ENCODE measurements at regions not wholly inside any gene's neighbourhood (a gene's known extent, or its start where the extent isn't known, plus 50 kb on each side); places are given as distances from the start of the nearest gene placed in this dataset.

GRCh38 chr5:29867155-29867554, 1326.3 kb upstream of the CDH6 start:
- Histone ChIP-seq H3K36me3 (ENCODE audit: control insufficient read depth, insufficient read depth, low read length) (no peaks in the 10 kb centered on the region), H3K4me1 (ENCODE audit: control insufficient read depth, insufficient read depth, low read length) (no peaks in the 10 kb centered on the region), H3K27me3 (ENCODE audit: control insufficient read depth, insufficient read depth, low read length) (no peaks in the 10 kb centered on the region), H3K9me3 (ENCODE audit: control insufficient read depth, insufficient read depth, low read length) (no peaks in the 10 kb centered on the region), H3K27ac (ENCODE audit: low read depth, low read length) (no peak overlapping the region), H3K4me3 (ENCODE audit: low read depth, low read length) (no peak overlapping the region)
- WGBS (ENCODE audit: insufficient coverage), result no CpG with 5 or more reads among the region's 2 CpGs
- DNase-seq (ENCODE audit: low read depth in 4 of 6, low spot score in 6 of 6), result no peak

- no peaks in the 10 kb centered on the region for H3K4me1 ChIP-seq (ENCODE audit: control insufficient read depth, insufficient read depth, low read length)
- no peak overlapping the region for H3K4me3 ChIP-seq (ENCODE audit: low read depth, low read length)
- H3K36me3 ChIP-seq (ENCODE audit: control insufficient read depth, insufficient read depth, low read length), result no peaks in the 10 kb centered on the region
- no peak overlapping the region for H3K27ac ChIP-seq (ENCODE audit: low read depth, low read length)
- H3K9me3 ChIP-seq (ENCODE audit: control insufficient read depth, insufficient read depth, low read length), result no peaks in the 10 kb centered on the region
- no CpG with 5 or more reads among the region's 2 CpGs for WGBS (ENCODE audit: insufficient coverage)
- DNase-seq (ENCODE audit: low read depth in 4 of 6, low spot score in 6 of 6), result no peak
- H3K27me3 ChIP-seq (ENCODE audit: control insufficient read depth, insufficient read depth, low read length), result no peaks in the 10 kb centered on the region
Measured at GRCh38 chr5:29853711-29854220, 1339.7 kb upstream of the CDH6 start.

- H3K27ac ChIP-seq (ENCODE audit: low read depth, low read length), result no peak overlapping the region
- H3K4me1 ChIP-seq (ENCODE audit: control insufficient read depth, insufficient read depth, low read length), result no peaks in the 10 kb centered on the region
- no peak for DNase-seq (ENCODE audit: low read depth in 4 of 6, low spot score in 6 of 6)
- no peak overlapping the region for H3K4me3 ChIP-seq (ENCODE audit: low read depth, low read length)
- H3K36me3 ChIP-seq (ENCODE audit: control insufficient read depth, insufficient read depth, low read length), result no peaks in the 10 kb centered on the region
- no peaks in the 10 kb centered on the region for H3K27me3 ChIP-seq (ENCODE audit: control insufficient read depth, insufficient read depth, low read length)
- H3K9me3 ChIP-seq (ENCODE audit: control insufficient read depth, insufficient read depth, low read length), result no peaks in the 10 kb centered on the region
- WGBS (ENCODE audit: insufficient coverage), result 100% methylated on average over 1 of the region's 2 CpGs
Measured at GRCh38 chr5:29852329-29852728, 1341.2 kb upstream of the CDH6 start.

GRCh38 chr5:29845206-29845605, 1348.3 kb upstream of the CDH6 start:
- H3K36me3 ChIP-seq (ENCODE audit: control insufficient read depth, insufficient read depth, low read length), result no peaks in the 10 kb centered on the region
- no peaks in the 10 kb centered on the region for H3K9me3 ChIP-seq (ENCODE audit: control insufficient read depth, insufficient read depth, low read length)
- H3K4me3 ChIP-seq (ENCODE audit: low read depth, low read length), result no peak overlapping the region
- no CpG with 5 or more reads among the region's 3 CpGs for WGBS (ENCODE audit: insufficient coverage)
- H3K4me1 ChIP-seq (ENCODE audit: control insufficient read depth, insufficient read depth, low read length), result no peaks in the 10 kb centered on the region
- no peak overlapping the region for H3K27ac ChIP-seq (ENCODE audit: low read depth, low read length)
- no peak for DNase-seq (ENCODE audit: low read depth in 4 of 6, low spot score in 6 of 6)
- H3K27me3 ChIP-seq (ENCODE audit: control insufficient read depth, insufficient read depth, low read length), result no peaks in the 10 kb centered on the region

GRCh38 chr5:29833394-29833793, 1360.1 kb upstream of the CDH6 start:
- no CpG with 5 or more reads among the region's 2 CpGs for WGBS (ENCODE audit: insufficient coverage)
- Histone ChIP-seq H3K36me3 (ENCODE audit: control insufficient read depth, insufficient read depth, low read length) (no peaks in the 10 kb centered on the region), H3K27ac (ENCODE audit: low read depth, low read length) (no peak overlapping the region), H3K27me3 (ENCODE audit: control insufficient read depth, insufficient read depth, low read length) (no peaks in the 10 kb centered on the region), H3K4me1 (ENCODE audit: control insufficient read depth, insufficient read depth, low read length) (no peaks in the 10 kb centered on the region), H3K9me3 (ENCODE audit: control insufficient read depth, insufficient read depth, low read length) (no peaks in the 10 kb centered on the region), H3K4me3 (ENCODE audit: low read depth, low read length) (no peak overlapping the region)
- no peak for DNase-seq (ENCODE audit: low read depth in 4 of 6, low spot score in 6 of 6)

- no peaks in the 10 kb centered on the region for H3K27me3 ChIP-seq (ENCODE audit: control insufficient read depth, insufficient read depth, low read length)
- no peaks in the 10 kb centered on the region for H3K9me3 ChIP-seq (ENCODE audit: control insufficient read depth, insufficient read depth, low read length)
- DNase-seq (ENCODE audit: low read depth in 4 of 6, low spot score in 6 of 6), result peak in 2 of 6 donors; percentile 32 to 50
- H3K27ac ChIP-seq (ENCODE audit: low read depth, low read length), result no peak overlapping the region
- H3K4me1 ChIP-seq (ENCODE audit: control insufficient read depth, insufficient read depth, low read length), result no peaks in the 10 kb centered on the region
- WGBS (ENCODE audit: insufficient coverage), result 100% methylated on average over 1 of the region's 4 CpGs
- H3K4me3 ChIP-seq (ENCODE audit: low read depth, low read length), result no peak overlapping the region
- H3K36me3 ChIP-seq (ENCODE audit: control insufficient read depth, insufficient read depth, low read length), result no peaks in the 10 kb centered on the region
Measured at GRCh38 chr5:29822521-29822920, 1371.0 kb upstream of the CDH6 start.

GRCh38 chr5:29811914-29812679, 1381.4 kb upstream of the CDH6 start:
- DNase-seq (ENCODE audit: low read depth in 4 of 6, low spot score in 6 of 6), result peak in 1 of 6 donors; percentile 8
- H3K36me3 ChIP-seq (ENCODE audit: control insufficient read depth, insufficient read depth, low read length), result no peaks in the 10 kb centered on the region
- no peaks in the 10 kb centered on the region for H3K9me3 ChIP-seq (ENCODE audit: control insufficient read depth, insufficient read depth, low read length)
- no peaks in the 10 kb centered on the region for H3K4me1 ChIP-seq (ENCODE audit: control insufficient read depth, insufficient read depth, low read length)
- no peaks in the 10 kb centered on the region for H3K27me3 ChIP-seq (ENCODE audit: control insufficient read depth, insufficient read depth, low read length)
- H3K27ac ChIP-seq (ENCODE audit: low read depth, low read length), result no peak overlapping the region
- WGBS (ENCODE audit: insufficient coverage), result 50% methylated on average over 1 of the region's 2 CpGs
- H3K4me3 ChIP-seq (ENCODE audit: low read depth, low read length), result no peak overlapping the region

- H3K4me3 ChIP-seq (ENCODE audit: low read depth, low read length), result no peak overlapping the region
- H3K27ac ChIP-seq (ENCODE audit: low read depth, low read length), result no peak overlapping the region
- no peaks in the 10 kb centered on the region for H3K27me3 ChIP-seq (ENCODE audit: control insufficient read depth, insufficient read depth, low read length)
- no peaks in the 10 kb centered on the region for H3K4me1 ChIP-seq (ENCODE audit: control insufficient read depth, insufficient read depth, low read length)
- WGBS (ENCODE audit: insufficient coverage), result 96% methylated on average over 3 of the region's 3 CpGs
- H3K9me3 ChIP-seq (ENCODE audit: control insufficient read depth, insufficient read depth, low read length), result no peaks in the 10 kb centered on the region
- H3K36me3 ChIP-seq (ENCODE audit: control insufficient read depth, insufficient read depth, low read length), result no peaks in the 10 kb centered on the region
- DNase-seq (ENCODE audit: low read depth in 4 of 6, low spot score in 6 of 6), result no peak
Measured at GRCh38 chr5:29805804-29806203, 1387.7 kb upstream of the CDH6 start.

- 88% methylated on average over 3 of the region's 5 CpGs for WGBS (ENCODE audit: insufficient coverage)
- no peak overlapping the region for H3K27ac ChIP-seq (ENCODE audit: low read depth, low read length)
- no peaks in the 10 kb centered on the region for H3K4me1 ChIP-seq (ENCODE audit: control insufficient read depth, insufficient read depth, low read length)
- H3K27me3 ChIP-seq (ENCODE audit: control insufficient read depth, insufficient read depth, low read length), result no peaks in the 10 kb centered on the region
- DNase-seq (ENCODE audit: low read depth in 4 of 6, low spot score in 6 of 6), result no peak
- no peaks in the 10 kb centered on the region for H3K36me3 ChIP-seq (ENCODE audit: control insufficient read depth, insufficient read depth, low read length)
- no peaks in the 10 kb centered on the region for H3K9me3 ChIP-seq (ENCODE audit: control insufficient read depth, insufficient read depth, low read length)
- no peak overlapping the region for H3K4me3 ChIP-seq (ENCODE audit: low read depth, low read length)
Measured at GRCh38 chr5:29800752-29801151, 1392.7 kb upstream of the CDH6 start.

GRCh38 chr5:29796013-29796412, 1397.5 kb upstream of the CDH6 start:
- Histone ChIP-seq H3K36me3 (ENCODE audit: control insufficient read depth, insufficient read depth, low read length) (no peaks in the 10 kb centered on the region), H3K27ac (ENCODE audit: low read depth, low read length) (no peak overlapping the region), H3K4me3 (ENCODE audit: low read depth, low read length) (no peak overlapping the region), H3K4me1 (ENCODE audit: control insufficient read depth, insufficient read depth, low read length) (no peaks in the 10 kb centered on the region), H3K9me3 (ENCODE audit: control insufficient read depth, insufficient read depth, low read length) (no peaks in the 10 kb centered on the region), H3K27me3 (ENCODE audit: control insufficient read depth, insufficient read depth, low read length) (no peaks in the 10 kb centered on the region)
- WGBS (ENCODE audit: insufficient coverage), result no CpG with 5 or more reads among the region's 2 CpGs
- no peak for DNase-seq (ENCODE audit: low read depth in 4 of 6, low spot score in 6 of 6)

All from spinal cord (tissue), 9 donors.